Superior temporal gyrus (tissue), 1 donor: ENCODE measurements at regions not wholly inside any gene's neighbourhood (a gene's known extent, or its start where the extent isn't known, plus 50 kb on each side); places are given as distances from the start of the nearest gene placed in this dataset.

Experiments used
- DNase-seq: peaks from one replicate; pipeline ENCODE4 v3.0.0-alpha.2; 2016; ENCODE audit errors: extremely low spot score

GRCh38 chr1:112788054-112788453 lies 72.9 kb upstream of the PPM1J start:
- no peak for DNase-seq

GRCh38 chr1:112783059-112783458 lies 67.9 kb upstream of the PPM1J start:
- no peak for DNase-seq

GRCh38 chr1:112779665-112780526 lies 64.8 kb upstream of the PPM1J start:
- DNase-seq = no peak

- DNase-seq = no peak
Observed at GRCh38 chr1:112778137-112778536, 63.0 kb upstream of the PPM1J start.

- DNase-seq = no peak
Observed at GRCh38 chr1:112776688-112777087, 61.6 kb upstream of the PPM1J start.

GRCh38 chr1:112772781-112773180 lies 57.6 kb upstream of the PPM1J start:
- DNase-seq = no peak

GRCh38 chr1:112770724-112771123 lies 55.6 kb upstream of the PPM1J start:
- no peak for DNase-seq

GRCh38 chr1:112769611-112770010 lies 54.5 kb upstream of the PPM1J start:
- no peak for DNase-seq

GRCh38 chr1:112767646-112768045 lies 52.5 kb upstream of the PPM1J start:
- no peak for DNase-seq
